NCI-H82 treated with DMSO at 0.1 percent for 48 hours (cell line): ENCODE measurements at regions not wholly inside any gene's neighbourhood (a gene's known extent, or its start where the extent isn't known, plus 50 kb on each side); places are given as distances from the start of the nearest gene placed in this dataset.
"Not testable (repeated sequence)": the region's sequence is repeated elsewhere in the genome, so short reads cannot be mapped to it uniquely, and the experiment has no call there.

Source experiments
- DNase-seq: peaks from one replicate; lab custom pipeline; 2025; ENCODE audit not compliant: unreplicated experiment; lab: John Stamatoyannopoulos, UW

- no peak for DNase-seq
Measured at GRCh38 chr6:11961923-11962322, 50.2 kb upstream of the HIVEP1 start.

DNA sequence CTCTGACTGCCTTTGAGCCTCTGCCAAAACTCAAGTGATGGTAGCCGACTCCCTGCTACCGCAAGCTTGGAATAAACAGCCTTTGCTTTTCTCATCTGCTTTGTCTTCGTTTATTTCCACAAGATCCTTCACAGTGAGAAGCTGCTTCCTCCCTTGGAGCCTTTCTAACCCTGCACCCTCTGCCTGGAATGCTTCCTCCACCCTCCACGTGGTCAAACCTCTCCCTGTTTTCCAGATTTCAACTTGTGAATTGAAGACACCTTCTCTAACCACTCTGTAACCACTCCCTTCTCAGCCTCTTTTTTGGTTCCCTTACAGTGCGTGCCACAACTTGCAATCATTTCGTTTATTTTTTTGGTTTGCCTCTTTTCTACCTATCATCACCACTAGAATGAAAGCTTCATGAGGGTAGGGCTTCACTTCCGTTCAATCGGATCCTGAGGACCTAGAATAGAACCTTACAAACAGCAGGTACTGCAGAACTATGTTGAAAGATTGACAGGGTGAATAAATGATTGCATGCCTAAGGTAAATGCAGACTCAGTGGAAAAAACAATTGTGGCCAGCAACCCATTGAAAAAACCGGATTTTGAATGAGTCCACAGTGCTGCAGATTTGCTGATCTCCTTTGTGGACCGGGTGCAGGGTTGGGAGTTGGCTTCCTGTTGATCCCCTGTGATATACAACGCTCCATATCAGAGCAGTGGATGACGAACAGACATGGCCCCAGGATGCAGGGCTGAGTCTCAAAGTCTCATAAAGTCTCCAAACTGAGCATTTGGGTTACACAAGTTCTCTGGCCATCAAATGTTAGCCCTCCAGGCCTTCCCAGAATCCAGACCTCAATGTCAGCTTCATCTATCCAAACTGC is 51.0 kb upstream of the HIVEP1 start:
- no peak for DNase-seq

GRCh38 chr6:11956781-11957180 is 55.3 kb upstream of the HIVEP1 start:
- no peak for DNase-seq

DNA sequence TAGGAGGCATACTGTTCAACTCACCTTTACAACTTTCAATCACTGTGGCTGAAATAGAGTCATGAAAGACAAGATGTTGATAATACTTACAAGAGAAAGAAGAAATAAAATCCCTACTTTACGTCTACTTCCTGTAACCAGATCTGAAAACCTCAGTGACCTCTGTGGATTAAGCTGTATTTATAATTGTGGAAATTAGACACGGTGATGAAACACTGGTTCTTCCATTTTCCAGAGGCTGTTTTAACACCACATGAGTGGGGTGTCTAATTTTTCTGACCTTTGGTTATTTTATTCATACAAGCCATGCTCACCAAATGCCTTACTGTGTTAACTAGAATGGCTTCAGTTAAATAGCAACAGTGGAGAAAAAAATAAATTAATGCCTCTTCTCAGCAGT is 58.5 kb upstream of the HIVEP1 start:
- no peak for DNase-seq

GRCh38 chr6:11952316-11952715 is 59.8 kb upstream of the HIVEP1 start:
- no peak for DNase-seq

GRCh38 chr6:11951868-11952267 is 60.2 kb upstream of the HIVEP1 start:
- DNase-seq = no peak

DNA sequence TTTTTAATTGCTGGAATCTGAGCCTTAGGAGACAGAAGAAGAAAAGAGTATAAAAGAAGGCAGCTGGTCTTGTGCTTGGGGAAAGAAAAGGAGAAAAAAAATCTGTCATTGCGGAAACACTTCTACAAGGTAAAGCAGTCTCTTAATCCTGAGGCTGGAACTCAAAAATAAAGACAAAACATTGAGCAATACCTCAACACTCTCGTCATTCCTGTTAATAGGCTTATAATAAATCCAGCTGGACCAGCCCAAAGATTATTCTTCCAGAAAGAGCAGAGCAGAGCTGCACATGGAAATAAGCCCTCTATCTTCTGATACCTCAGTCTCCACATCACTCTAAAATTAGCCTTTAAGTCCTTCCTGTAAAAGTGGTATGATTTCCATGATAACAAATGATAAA is 62.0 kb upstream of the HIVEP1 start:
- peak; percentile 35 for DNase-seq

DNA sequence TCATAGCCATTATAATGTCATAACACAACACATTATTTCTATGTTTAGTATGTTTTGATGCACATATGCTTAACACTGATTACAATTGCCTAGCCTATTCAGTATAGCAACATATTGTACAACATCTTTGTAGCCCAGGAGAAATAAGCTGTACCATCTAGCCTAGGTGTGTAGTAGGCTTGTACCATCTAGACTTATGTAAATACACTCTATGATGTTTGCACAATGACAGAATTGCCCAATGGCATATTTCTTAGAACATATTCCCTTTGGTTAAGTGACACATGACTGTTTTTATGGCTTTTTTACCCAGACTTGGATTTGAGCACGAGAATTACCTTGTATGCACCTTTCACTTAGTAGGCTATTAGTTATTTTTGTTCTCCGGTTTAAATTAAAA is 64.5 kb upstream of the HIVEP1 start:
- no peak for DNase-seq

DNA sequence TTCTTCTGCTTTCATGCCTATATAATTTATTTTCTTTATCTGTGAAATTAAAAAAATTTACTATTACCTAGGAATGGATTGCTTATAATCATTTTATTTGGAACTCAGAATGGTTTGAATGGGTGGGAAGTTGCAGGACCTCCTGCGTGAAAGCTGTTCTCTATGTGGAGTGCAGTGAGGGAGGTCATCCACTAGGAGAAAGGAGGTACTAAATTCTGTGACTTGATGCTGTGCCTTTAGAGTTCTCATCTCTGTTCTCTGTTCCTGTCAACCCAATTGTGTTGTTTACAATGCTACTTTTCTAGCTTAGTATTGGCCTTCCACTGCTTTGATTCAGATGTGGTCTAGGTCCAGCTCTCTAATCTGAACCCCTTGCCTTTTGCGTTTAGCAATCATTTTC is 65.0 kb upstream of the HIVEP1 start:
- no peak for DNase-seq

DNA sequence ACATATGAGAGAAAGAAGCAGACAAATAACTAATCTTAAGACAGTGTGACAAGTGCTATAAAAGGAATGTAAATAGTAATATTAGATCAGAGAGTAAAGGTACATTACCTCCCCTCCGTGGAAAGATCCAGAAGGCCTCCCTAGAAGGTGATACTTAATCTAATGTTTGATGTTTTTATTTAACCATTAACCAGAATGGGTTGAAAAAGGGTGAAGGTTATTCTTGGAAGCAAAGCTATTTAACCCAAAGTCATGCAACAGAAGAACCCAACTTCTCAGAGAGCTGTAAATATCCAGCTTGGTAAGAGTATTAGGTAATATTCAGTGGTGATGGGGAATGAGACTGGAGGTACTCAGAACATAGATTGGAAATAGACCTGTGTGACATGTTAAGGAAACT is 68.0 kb upstream of the HIVEP1 start:
- no peak for DNase-seq

DNA sequence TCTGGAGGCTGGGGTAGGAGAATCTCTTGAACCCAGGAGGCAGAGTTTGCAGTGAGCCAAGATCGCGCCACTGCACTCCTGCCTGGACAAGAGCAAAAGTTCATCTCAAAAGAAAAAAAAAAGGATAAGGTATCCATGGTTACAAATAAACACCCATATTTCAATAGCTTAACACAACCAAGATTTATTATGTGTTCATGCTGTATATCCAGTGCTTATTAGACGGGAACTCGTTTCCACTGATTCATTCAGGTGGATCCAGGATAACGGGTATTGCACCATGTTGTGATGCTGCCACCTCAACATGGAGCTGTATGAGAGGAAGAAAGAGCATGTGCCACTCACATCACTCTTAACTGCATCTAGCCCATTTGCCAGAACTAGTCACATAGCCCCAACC is 69.1 kb upstream of the HIVEP1 start:
- DNase-seq = no peak

- no peak for DNase-seq
Measured at GRCh38 chr6:11942185-11942864, 69.8 kb upstream of the HIVEP1 start.

DNA sequence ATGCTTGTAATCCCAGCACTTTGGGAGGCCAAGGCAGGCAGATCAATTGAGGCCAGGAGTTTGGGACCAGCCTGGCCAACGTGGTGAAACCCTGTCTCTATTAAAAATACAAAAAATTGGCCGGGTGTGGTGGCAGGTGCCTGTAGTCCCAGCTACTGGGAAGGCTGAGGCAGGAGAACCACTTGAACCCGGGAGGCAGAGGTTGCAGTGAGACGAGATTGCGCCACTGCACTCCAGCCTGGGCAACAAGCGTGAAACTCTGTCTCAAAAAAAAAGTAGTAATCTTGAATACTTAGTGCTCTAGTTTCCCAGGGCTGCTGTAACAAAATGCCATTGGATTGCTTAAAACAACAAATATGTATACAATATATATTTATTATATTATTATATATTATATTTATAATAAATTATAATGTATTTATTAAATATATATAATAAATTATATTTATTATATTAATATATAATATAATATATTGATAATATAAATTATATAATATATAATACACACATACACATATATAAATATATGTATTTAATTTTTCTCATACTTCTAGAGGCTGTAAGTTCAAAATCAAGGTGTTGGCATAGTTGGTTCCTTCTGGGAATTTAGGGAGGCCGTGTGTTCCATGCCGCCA is 71.5 kb upstream of the HIVEP1 start:
- DNase-seq = not testable (repeated sequence)

DNA sequence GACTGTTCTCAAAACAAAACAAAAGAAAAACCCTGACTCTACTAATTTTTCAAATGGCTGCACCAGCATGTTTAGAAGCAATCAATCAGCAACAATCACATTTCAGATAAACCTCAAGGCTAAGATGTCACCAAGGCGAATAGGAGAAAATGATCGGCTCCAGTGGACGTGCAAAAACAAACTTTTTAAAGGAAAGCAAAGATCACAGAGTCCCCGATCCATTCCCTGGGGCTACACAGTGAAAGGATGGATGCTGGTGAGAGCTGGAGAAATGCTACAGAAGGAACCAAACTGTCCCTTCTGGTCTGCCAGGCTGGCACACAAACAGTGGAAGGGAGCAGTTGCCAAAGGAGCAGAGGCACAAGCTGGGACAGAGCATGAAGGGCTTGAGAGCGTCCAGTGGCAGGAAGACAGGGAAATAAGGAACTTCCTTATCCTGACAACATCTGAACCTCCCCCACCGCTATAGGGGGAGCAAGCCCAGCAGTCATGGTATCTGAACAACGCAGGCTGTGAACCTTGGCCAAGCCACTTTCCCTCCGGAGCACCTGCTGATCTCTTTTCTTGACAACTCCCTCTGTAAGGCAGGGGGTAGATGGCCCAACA is 73.7 kb upstream of the HIVEP1 start:
- DNase-seq = no peak

DNA sequence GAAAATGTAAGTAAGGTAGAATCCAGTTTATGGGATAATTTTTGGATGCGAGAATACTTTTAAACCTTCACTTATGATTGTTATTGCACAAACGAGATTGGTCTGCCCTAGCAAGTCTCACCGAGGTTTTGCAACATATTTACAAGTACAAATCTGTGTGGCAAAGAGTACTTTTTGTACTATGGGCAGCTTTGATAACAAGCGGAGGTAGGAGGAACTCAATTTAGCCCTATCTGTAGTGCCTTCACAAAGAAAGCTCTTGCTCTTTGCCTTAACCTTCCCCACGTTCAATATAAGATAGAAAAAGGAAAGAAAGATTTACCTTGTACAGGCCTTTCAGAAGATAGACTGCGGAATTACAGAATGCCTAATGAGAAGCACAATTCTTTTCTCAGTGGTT is 77.5 kb upstream of the HIVEP1 start:
- no peak for DNase-seq

DNA sequence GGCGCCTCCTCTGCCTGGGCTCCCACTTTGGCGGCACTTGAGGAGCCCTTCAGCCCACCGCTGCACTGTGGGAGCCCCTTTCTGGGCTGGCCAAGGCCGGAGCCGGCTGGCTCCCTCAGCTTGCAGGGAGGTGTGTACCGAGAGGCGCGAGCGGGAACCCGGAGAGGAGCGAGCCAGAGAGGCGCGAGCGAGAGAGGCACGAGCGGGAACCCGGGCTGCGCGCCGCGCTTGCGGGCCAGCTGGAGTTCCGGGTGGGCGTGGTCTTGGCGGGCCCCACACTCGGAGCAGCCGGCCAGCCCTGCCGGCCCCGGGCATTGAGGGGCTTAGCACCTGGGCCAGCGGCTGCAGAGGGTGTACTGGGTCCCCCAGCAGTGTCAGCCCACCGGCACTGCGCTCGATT is 79.2 kb upstream of the HIVEP1 start:
- not testable (repeated sequence) for DNase-seq

GRCh38 chr6:11931296-11932035 is 80.6 kb upstream of the HIVEP1 start:
- no peak for DNase-seq

- DNase-seq = not testable (repeated sequence)
Measured at GRCh38 chr6:11930834-11931233, 81.3 kb upstream of the HIVEP1 start.

- DNase-seq = no peak
Measured at GRCh38 chr6:11930240-11930639, 81.9 kb upstream of the HIVEP1 start.

GRCh38 chr6:11929241-11929835 is 82.8 kb upstream of the HIVEP1 start:
- no peak for DNase-seq
